B cell (primary cell): ENCODE measurements at regions not wholly inside any gene's neighbourhood (a gene's known extent, or its start where the extent isn't known, plus 50 kb on each side); places are given as distances from the start of the nearest gene placed in this dataset.

Experiments
- ATAC-seq: fragments of 200-7000 bp; cut with Tn5 transposase; one replicate; pipeline ENCODE4 v1.10.0; 2021; ENCODE audit warnings: low read depth, mild to moderate bottlenecking, moderate number of reproducible peaks, moderate library complexity
- CTCF ChIA-PET: fragments of 350-600 bp; sonication (Branson Sonifier 250); formaldehyde crosslinking; loops from one replicate; lab custom pipeline; 2021; ENCODE audit warnings: antibody characterized with exemption, inconsistent platforms; lab: Charles Lee
- POLR2A ChIA-PET: fragments of 350-600 bp; sonication (Branson Sonifier 250); formaldehyde crosslinking; loops from one replicate; lab custom pipeline; 2021; ENCODE audit warnings: antibody characterized with exemption; lab: Charles Lee
- DNase-seq: peaks from one replicate; pipeline ENCODE4 v3.0.0; 2013
- H2AFZ ChIP-seq: 2 replicates; pipeline ENCODE4 v1.6.1; 2012; ENCODE audit warnings: mild to moderate bottlenecking, low read depth, low read length; ENCODE audit not compliant: insufficient read depth, poor library complexity, severe bottlenecking
- H3K27ac ChIP-seq, 2 donors: 1 replicate in 1 of 2; 2 replicates in 1 of 2; pipeline ENCODE4 v1.5.1; 2012 to 2013; ENCODE audit warnings: low read length in 2 of 2, mild to moderate bottlenecking in 2 of 2, moderate library complexity in 1 of 2
- H3K27me3 ChIP-seq, 4 experiments: fragments of 200-600 bp in 1 of 4; sonication (generic) in 1 of 4; replicated peaks in 1 of 4; 1 replicate in 2 of 4; 2 replicates in 2 of 4; pipeline versions ENCODE4 v1.6.1 to v1.7.0; 2013 to 2016; ENCODE audit warnings: low read length in 3 of 4, mild to moderate bottlenecking in 2 of 4, mixed read lengths in 1 of 4, moderate library complexity in 1 of 4; ENCODE audit not compliant: insufficient read depth in 4 of 4, control insufficient read depth in 3 of 4; ENCODE audit errors: control extremely low read depth in 1 of 4
- H3K36me3 ChIP-seq, 2 experiments: replicated peaks in 1 of 2; 1 replicate in 1 of 2; 2 replicates in 1 of 2; pipeline versions ENCODE4 v1.6.1 to v1.7.1; 2013; ENCODE audit warnings: low read length in 1 of 2; ENCODE audit not compliant: insufficient read depth in 2 of 2, control insufficient read depth in 1 of 2; ENCODE audit errors: control extremely low read depth in 1 of 2, extremely low read depth in 1 of 2
- H3K4me1 ChIP-seq, 2 donors: fragments of 200-600 bp in 1 of 2; sonication (generic) in 1 of 2; 1 replicate in 1 of 2; 2 replicates in 1 of 2; pipeline versions ENCODE4 v1.5.1 to v1.6.1; 2013 to 2017; ENCODE audit warnings: low read length in 2 of 2; ENCODE audit not compliant: control insufficient read depth in 2 of 2, insufficient read depth in 2 of 2
- H3K4me2 ChIP-seq: replicated peaks from 2 replicates; pipeline ENCODE3; 2012; ENCODE audit warnings: mild to moderate bottlenecking, low read depth, low read length; ENCODE audit not compliant: poor library complexity, severe bottlenecking
- H3K4me3 ChIP-seq, 5 experiments: fragments of 200-600 bp in 1 of 5; sonication (generic) in 1 of 5; 1 replicate in 3 of 5; 2 replicates in 2 of 5; pipeline versions ENCODE4 v1.5.1 to v1.7.0; 2011 to 2016; ENCODE audit warnings: low read length in 4 of 5, mild to moderate bottlenecking in 4 of 5, low read depth in 2 of 5, control low read depth in 1 of 5, moderate library complexity in 1 of 5; ENCODE audit not compliant: insufficient read depth in 1 of 5; ENCODE audit errors: control extremely low read depth in 1 of 5, extremely low read depth in 1 of 5
- H3K79me2 ChIP-seq: fragments of 200-600 bp; sonication (generic); one replicate; pipeline ENCODE4 v1.6.0; 2016; ENCODE audit warnings: low read length; ENCODE audit not compliant: control insufficient read depth, insufficient read depth
- H3K9ac ChIP-seq: fragments of 200-600 bp; sonication (generic); 2 replicates; pipeline ENCODE4 v1.6.1; 2017; ENCODE audit warnings: mild to moderate bottlenecking, low read length, moderate library complexity
- H3K9me3 ChIP-seq, 3 donors: one replicate each; pipeline versions ENCODE4 v1.6.1 to v1.7.1; 2013; ENCODE audit warnings: low read length in 2 of 3; ENCODE audit not compliant: control insufficient read depth in 2 of 3, insufficient read depth in 1 of 3; ENCODE audit errors: control extremely low read depth in 1 of 3
- H4K20me1 ChIP-seq: 2 replicates; pipeline ENCODE4 v1.6.0; 2012; ENCODE audit warnings: mild to moderate bottlenecking, low read length; ENCODE audit not compliant: insufficient read depth, control insufficient read depth, poor library complexity, severe bottlenecking
- H3K27ac Mint-ChIP-seq: one replicate; pipeline ENCODE4 v1.8.0; 2021; ENCODE audit warnings: mixed read lengths
- H3K27me3 Mint-ChIP-seq: one replicate; pipeline ENCODE4 v1.8.0; 2021; ENCODE audit warnings: mixed read lengths
- H3K4me1 Mint-ChIP-seq: one replicate; pipeline ENCODE4 v1.8.0; 2021; ENCODE audit warnings: mixed read lengths
- H3K4me3 Mint-ChIP-seq: one replicate; pipeline ENCODE4 v1.8.0; 2021; ENCODE audit warnings: mixed read lengths
- H3K9me3 Mint-ChIP-seq: one replicate; pipeline ENCODE4 v1.8.0; 2022; ENCODE audit warnings: mixed read lengths; ENCODE audit not compliant: insufficient read depth
- CTCF ChIP-seq: fragments of 200-600 bp; IDR thresholded peaks from one replicate; pipeline ENCODE4 v1.8.0; 2022; ENCODE audit warnings: antibody characterized with exemption, mild to moderate bottlenecking
- EZH2 ChIP-seq: IDR thresholded peaks from 2 replicates; pipeline ENCODE4 v1.6.1; 2012; ENCODE audit warnings: borderline replicate concordance, low read depth, mild to moderate bottlenecking, moderate library complexity, low read length; ENCODE audit not compliant: insufficient read depth, poor library complexity, severe bottlenecking
- WGBS: methylation state at CpG from one replicate; pipeline ENCODE4 v1.1.5; 2013; ENCODE audit warnings: missing lambda C conversion rate; ENCODE audit not compliant: insufficient coverage; 5-methylcytosine and 5-hydroxymethylcytosine counted together
- intact Hi-C: fragments of 100-400 bp; cut with micrococcal nuclease; formaldehyde crosslinking; loops from one replicate; pipeline ENCODE4 v1.10.0; 2022

GRCh38 chr2:118431997-118432396 lies 343.7 kb downstream of the INSIG2 start:
- intact Hi-C loops = no loop called here
- H3K9ac ChIP-seq = no peak overlapping the region
- H3K4me3 ChIP-seq = no peak overlapping the region
- H3K4me3 Mint-ChIP-seq = no peak overlapping the region
- DNase-seq (no peak), ATAC-seq (no peak)
- peaks cover 0 to 6% (median 0%) of the 10 kb centered on the region in 3 donors for H3K9me3 ChIP-seq
- no CpG with 5 or more reads among the region's 4 CpGs for WGBS
- no peaks in the 10 kb centered on the region for H3K9me3 Mint-ChIP-seq
- H3K27me3 Mint-ChIP-seq = no peaks in the 10 kb centered on the region
- H3K4me1 ChIP-seq = no peaks in the 10 kb centered on the region
- no peak overlapping the region for H3K27ac ChIP-seq
- H2AFZ ChIP-seq = no peak overlapping the region
- H3K27me3 ChIP-seq = no peaks in the 10 kb centered on the region
- no peak overlapping the region for H3K4me2 ChIP-seq
- no peaks in the 10 kb centered on the region for H3K79me2 ChIP-seq
- TF ChIP-seq EZH2 = no peak
- no peak for TF ChIP-seq CTCF
- no peaks in the 10 kb centered on the region for H3K4me1 Mint-ChIP-seq
- CTCF ChIA-PET = no interaction called here
- POLR2A ChIA-PET = no interaction called here
- no peaks in the 10 kb centered on the region for H4K20me1 ChIP-seq
- H3K27ac Mint-ChIP-seq = no peak overlapping the region
- no peaks in the 10 kb centered on the region for H3K36me3 ChIP-seq

GRCh38 chr2:118431586-118431985 lies 343.3 kb downstream of the INSIG2 start:
- WGBS = 93% methylated on average over 4 of the region's 6 CpGs
- DNase-seq (no peak), ATAC-seq (no peak)
- TF ChIP-seq CTCF (no peak), EZH2 (no peak)
- Histone ChIP-seq H3K27me3 (no peaks in the 10 kb centered on the region), H3K9me3 (peaks cover 0 to 8% (median 0%) of the 10 kb centered on the region in 3 donors), H3K36me3 (no peaks in the 10 kb centered on the region), H3K27ac (no peak overlapping the region), H4K20me1 (no peaks in the 10 kb centered on the region), H3K4me1 (no peaks in the 10 kb centered on the region), H3K4me2 (no peak overlapping the region), H3K79me2 (no peaks in the 10 kb centered on the region), H3K4me3 (no peak overlapping the region), H2AFZ (no peak overlapping the region), H3K9ac (no peak overlapping the region)
- intact Hi-C loops = no loop called here
- H3K27ac Mint-ChIP-seq = no peak overlapping the region
- H3K27me3 Mint-ChIP-seq = peaks cover under 1% of the 10 kb centered on the region
- CTCF ChIA-PET = no interaction called here
- H3K9me3 Mint-ChIP-seq = no peaks in the 10 kb centered on the region
- no peak overlapping the region for H3K4me3 Mint-ChIP-seq
- POLR2A ChIA-PET = no interaction called here
- no peaks in the 10 kb centered on the region for H3K4me1 Mint-ChIP-seq
